Esophagus squamous epithelium (tissue), 5 donors: ENCODE measurements at regions not wholly inside any gene's neighbourhood (a gene's known extent, or its start where the extent isn't known, plus 50 kb on each side); places are given as distances from the start of the nearest gene placed in this dataset.

Experiments
- DNase-seq: peaks from one replicate; lab custom pipeline; 2025; lab: John Stamatoyannopoulos, UW
- H3K27ac ChIP-seq, 4 donors: fragments of 200-600 bp; sonication (generic); one replicate each; pipeline ENCODE4 v1.5.1; 2016 to 2019; ENCODE audit warnings: mild to moderate bottlenecking in 1 of 4
- H3K27me3 ChIP-seq, 4 donors: fragments of 200-600 bp; sonication (generic); 1 replicate in 3 of 4; 2 replicates in 1 of 4; pipeline versions ENCODE4 v1.5.1 to v1.6.0; 2017 to 2021; ENCODE audit warnings: antibody characterized with exemption in 1 of 4
- H3K36me3 ChIP-seq, 3 donors: fragments of 200-600 bp; sonication (generic); one replicate each; pipeline ENCODE4 v1.5.1; 2016 to 2019
- H3K4me1 ChIP-seq, 3 donors: fragments of 200-600 bp; sonication (generic); one replicate each; pipeline ENCODE4 v1.5.1; 2017 to 2019
- H3K4me3 ChIP-seq, 4 donors: fragments of 200-600 bp; sonication (generic); 1 replicate in 3 of 4; 2 replicates in 1 of 4; pipeline ENCODE4 v1.5.1; 2016 to 2019; ENCODE audit warnings: mild to moderate bottlenecking in 2 of 4, moderate library complexity in 1 of 4
- H3K9me3 ChIP-seq, 3 donors: fragments of 200-600 bp; sonication (generic); one replicate each; pipeline ENCODE4 v1.5.1; 2016 to 2019
- CTCF ChIP-seq, 6 experiments: fragments of 450-650 bp in 4 of 6; fragments of 200-600 bp in 2 of 6; sonication (generic) in 2 of 6; IDR thresholded peaks; one replicate each; pipeline ENCODE4 v1.5.1; 2016 to 2019; ENCODE audit warnings: antibody characterized with exemption in 6 of 6, mild to moderate bottlenecking in 4 of 6, moderate library complexity in 4 of 6
- POLR2A ChIP-seq, 4 donors: fragments of 450-650 bp; IDR thresholded peaks; one replicate each; pipeline ENCODE4 v1.6.1; 2017; ENCODE audit warnings: antibody characterized with exemption in 4 of 4, mild to moderate bottlenecking in 4 of 4, moderate library complexity in 3 of 4
- WGBS, 2 donors: methylation state at CpG; one replicate each; pipeline ENCODE4 v1.1.5; 2018; 5-methylcytosine and 5-hydroxymethylcytosine counted together
- intact Hi-C: fragments of 100-400 bp; cut with DNase I; formaldehyde crosslinking; loops from one replicate; pipeline ENCODE4 v1.15.0; 2022
- donor health status: DM: yes; HTN: yes; CAD: no.

- DNase-seq, result no peak
- peaks cover 0 to 33% (median 2%) of the 10 kb centered on the region in 3 donors for H3K4me1 ChIP-seq
- H3K36me3 ChIP-seq, result no peaks in the 10 kb centered on the region
- intact Hi-C loops, result no loop called here
- no peak overlapping the region for H3K27ac ChIP-seq
- peaks cover 0 to 26% (median 0%) of the 10 kb centered on the region in 4 donors for H3K27me3 ChIP-seq
- no peaks in the 10 kb centered on the region for H3K9me3 ChIP-seq
- no peak overlapping the region for H3K4me3 ChIP-seq
- TF ChIP-seq POLR2A (IDR thresholded peaks at IDR 0.05) (no peak), CTCF (IDR thresholded peaks at IDR 0.05) (no peak)
- WGBS, 2 donors, result 67 to 80% methylated on average over 1 to 4 of the region's 7 CpGs
Measured at GRCh38 chr1:30415171-30415940, 308.0 kb downstream of the MATN1 start.

GRCh38 chr1:30414851-30415165 is 308.6 kb downstream of the MATN1 start:
- DNase-seq, result no peak
- no peak for TF ChIP-seq CTCF (IDR thresholded peaks at IDR 0.05)
- no peak for TF ChIP-seq POLR2A (IDR thresholded peaks at IDR 0.05)
- WGBS, 2 donors, result 49 to 62% methylated on average over 3 of the region's 3 CpGs

GRCh38 chr1:30414086-30414850 is 309.1 kb downstream of the MATN1 start:
- WGBS, 2 donors, result 68 to 83% methylated on average over 9 to 11 of the region's 14 CpGs
- Histone ChIP-seq H3K27me3 (peaks cover 0 to 34% (median 0%) of the 10 kb centered on the region in 4 donors), H3K36me3 (no peaks in the 10 kb centered on the region), H3K4me3 (no peak overlapping the region), H3K9me3 (no peaks in the 10 kb centered on the region), H3K27ac (no peak overlapping the region), H3K4me1 (peaks cover 0 to 22% (median 0%) of the 10 kb centered on the region in 3 donors)
- no peak for DNase-seq
- intact Hi-C loops, result no loop called here
- no peak for TF ChIP-seq CTCF (IDR thresholded peaks at IDR 0.05)
- TF ChIP-seq POLR2A (IDR thresholded peaks at IDR 0.05), result no peak

More at GRCh38 chr1:30414851-30415165, 308.6 kb downstream of the MATN1 start:
- Histone ChIP-seq H3K36me3 (no peaks in the 10 kb centered on the region), H3K9me3 (no peaks in the 10 kb centered on the region), H3K4me1 (peaks cover 0 to 28% (median 0%) of the 10 kb centered on the region in 3 donors), H3K4me3 (no peak overlapping the region), H3K27ac (no peak overlapping the region), H3K27me3 (peaks cover 0 to 31% (median 0%) of the 10 kb centered on the region in 4 donors)
- intact Hi-C loops, result no loop called here

GRCh38 chr1:30413606-30414005 is 309.8 kb downstream of the MATN1 start:
- H3K27ac ChIP-seq, result no peak overlapping the region
- no peak overlapping the region for H3K4me3 ChIP-seq
- DNase-seq, result no peak
- intact Hi-C loops, result no loop called here
- 85 to 86% methylated on average over 9 to 12 of the region's 12 CpGs for WGBS, 2 donors
- H3K4me1 ChIP-seq, result peaks cover 0 to 21% (median 0%) of the 10 kb centered on the region in 3 donors
- peaks cover 0 to 40% (median 0%) of the 10 kb centered on the region in 4 donors for H3K27me3 ChIP-seq
- no peak for TF ChIP-seq POLR2A (IDR thresholded peaks at IDR 0.05)
- no peak for TF ChIP-seq CTCF (IDR thresholded peaks at IDR 0.05)
- H3K36me3 ChIP-seq, result no peaks in the 10 kb centered on the region
- H3K9me3 ChIP-seq, result no peaks in the 10 kb centered on the region

GRCh38 chr1:30413111-30413440 is 310.3 kb downstream of the MATN1 start:
- no peak for DNase-seq
- Histone ChIP-seq H3K27me3 (peaks cover 0 to 40% (median 0%) of the 10 kb centered on the region in 4 donors), H3K36me3 (no peaks in the 10 kb centered on the region), H3K27ac (no peak overlapping the region), H3K4me3 (no peak overlapping the region), H3K4me1 (peaks cover 0 to 19% (median 0%) of the 10 kb centered on the region in 3 donors), H3K9me3 (no peaks in the 10 kb centered on the region)
- WGBS, 2 donors, result 70 to 73% methylated on average over 7 to 8 of the region's 8 CpGs
- intact Hi-C loops, result no loop called here
- TF ChIP-seq POLR2A (IDR thresholded peaks at IDR 0.05) (no peak), CTCF (IDR thresholded peaks at IDR 0.05) (no peak)
